Endodermal cell (in vitro differentiated cells): ENCODE measurements at regions not wholly inside any gene's neighbourhood (a gene's known extent, or its start where the extent isn't known, plus 50 kb on each side); places are given as distances from the start of the nearest gene placed in this dataset.
"Not testable (repeated sequence)": the region's sequence is repeated elsewhere in the genome, so short reads cannot be mapped to it uniquely, and the experiment has no call there.

Source experiments
- DNase-seq: peaks from one replicate; pipeline ENCODE4 v3.0.0-alpha.2; 2017
- H3K27ac ChIP-seq: 2 replicates; pipeline ENCODE4 v1.5.1; 2013; ENCODE audit warnings: mild to moderate bottlenecking, low read depth, low read length, moderate library complexity
- H3K27me3 ChIP-seq: 2 replicates; pipeline ENCODE4 v1.6.1; 2013; ENCODE audit warnings: mild to moderate bottlenecking, low read length, moderate library complexity; ENCODE audit not compliant: insufficient read depth, control insufficient read depth, poor library complexity, severe bottlenecking
- H3K36me3 ChIP-seq: 2 replicates; pipeline ENCODE4 v1.7.0; 2013; ENCODE audit warnings: mild to moderate bottlenecking, low read length, moderate library complexity; ENCODE audit not compliant: control insufficient read depth, insufficient read depth
- H3K4me1 ChIP-seq: one replicate; pipeline ENCODE4 v1.7.0; 2013; ENCODE audit warnings: low read length; ENCODE audit not compliant: control insufficient read depth, insufficient read depth
- H3K4me3 ChIP-seq: 2 replicates; pipeline ENCODE4 v1.5.1; 2013; ENCODE audit warnings: mild to moderate bottlenecking, low read length, moderate library complexity
- H3K9ac ChIP-seq: 2 replicates; pipeline ENCODE4 v1.6.1; 2013; ENCODE audit warnings: mild to moderate bottlenecking, low read length, moderate library complexity; ENCODE audit not compliant: poor library complexity, severe bottlenecking; ENCODE audit errors: extremely low read depth
- H3K9me3 ChIP-seq: 2 replicates; pipeline ENCODE4 v1.6.1; 2013; ENCODE audit warnings: mild to moderate bottlenecking, low read length, moderate library complexity; ENCODE audit not compliant: control insufficient read depth
- H3K27ac Mint-ChIP-seq: 2 replicates; pipeline ENCODE4 v1.8.0; 2020; ENCODE audit warnings: mixed read lengths
- H3K27me3 Mint-ChIP-seq: 2 replicates; pipeline ENCODE4 v1.8.0; 2021; ENCODE audit warnings: mild to moderate bottlenecking, mixed read lengths; ENCODE audit not compliant: insufficient read depth
- H3K36me3 Mint-ChIP-seq: 2 replicates; pipeline ENCODE4 v1.8.0; 2020; ENCODE audit warnings: low read depth, mixed read lengths
- H3K4me1 Mint-ChIP-seq: 2 replicates; pipeline ENCODE4 v1.8.0; 2020; ENCODE audit warnings: mixed read lengths
- H3K4me3 Mint-ChIP-seq: 2 replicates; pipeline ENCODE4 v1.8.0; 2020; ENCODE audit warnings: mild to moderate bottlenecking, moderate library complexity, mixed read lengths
- H3K9me3 Mint-ChIP-seq: 2 replicates; pipeline ENCODE4 v1.8.0; 2020; ENCODE audit warnings: mild to moderate bottlenecking, mixed read lengths
- CTCF ChIP-seq: fragments of 200-600 bp; sonication (generic); conservative IDR thresholded peaks from 2 replicates; pipeline ENCODE4 v1.5.0; 2021; ENCODE audit warnings: antibody characterized with exemption, mild to moderate bottlenecking
- WGBS, 2 experiments: methylation state at CpG; one replicate each; pipeline versions ENCODE4 v1.1.5 to v1.1.7; 2013; ENCODE audit warnings: missing lambda C conversion rate in 2 of 2, mixed read lengths in 1 of 2; ENCODE audit not compliant: insufficient coverage in 1 of 2, insufficient read length in 1 of 2; 5-methylcytosine and 5-hydroxymethylcytosine counted together

- Histone ChIP-seq H3K9me3 (peaks cover 8% of the 10 kb centered on the region), H3K27me3 (no peaks in the 10 kb centered on the region), H3K4me3 (no peak overlapping the region), H3K36me3 (no peaks in the 10 kb centered on the region), H3K9ac (no peak overlapping the region), H3K4me1 (no peaks in the 10 kb centered on the region), H3K27ac (no peak overlapping the region)
- TF ChIP-seq CTCF: no peak
- no peak overlapping the region for H3K4me3 Mint-ChIP-seq
- no peak overlapping the region for H3K27ac Mint-ChIP-seq
- H3K9me3 Mint-ChIP-seq: peaks cover 5% of the 10 kb centered on the region
- peaks cover 4% of the 10 kb centered on the region for H3K4me1 Mint-ChIP-seq
- no peaks in the 10 kb centered on the region for H3K36me3 Mint-ChIP-seq
- no peaks in the 10 kb centered on the region for H3K27me3 Mint-ChIP-seq
- no peak for DNase-seq
These were observed 134.4 kb downstream of the S1PR1 start for GRCh38 chr1:101371259-101371658.

- H3K9ac ChIP-seq: no peak overlapping the region
- no peak for TF ChIP-seq CTCF
- H3K4me3 Mint-ChIP-seq: no peak overlapping the region
- H3K9me3 Mint-ChIP-seq: peaks cover 5% of the 10 kb centered on the region
- H3K27me3 Mint-ChIP-seq: no peaks in the 10 kb centered on the region
- no peaks in the 10 kb centered on the region for H3K36me3 ChIP-seq
- no peaks in the 10 kb centered on the region for H3K4me1 ChIP-seq
- no peaks in the 10 kb centered on the region for H3K36me3 Mint-ChIP-seq
- peaks cover 7% of the 10 kb centered on the region for H3K4me1 Mint-ChIP-seq
- no peak overlapping the region for H3K27ac Mint-ChIP-seq
- DNase-seq: no peak
- H3K27me3 ChIP-seq: no peaks in the 10 kb centered on the region
- H3K4me3 ChIP-seq: no peak overlapping the region
- H3K27ac ChIP-seq: no peak overlapping the region
- H3K9me3 ChIP-seq: peaks cover 8% of the 10 kb centered on the region
These were observed 136.8 kb downstream of the S1PR1 start for GRCh38 chr1:101373570-101373969.

- not testable (repeated sequence) for DNase-seq, H3K36me3 Mint-ChIP-seq, H3K4me3 Mint-ChIP-seq, H3K27ac ChIP-seq, H3K4me1 ChIP-seq, H3K9me3 ChIP-seq, H3K27ac Mint-ChIP-seq, H3K36me3 ChIP-seq, H3K4me3 ChIP-seq, H3K27me3 Mint-ChIP-seq, H3K9me3 Mint-ChIP-seq, H3K27me3 ChIP-seq, H3K9ac ChIP-seq, H3K4me1 Mint-ChIP-seq
- 91 to 100% methylated on average over 1 to 3 of the region's 3 CpGs for WGBS, 2 experiments
These were observed 138.6 kb downstream of the S1PR1 start for GRCh38 chr1:101375448-101375847.
